Astrocyte (in vitro differentiated cells and primary cell): ENCODE measurements at regions not wholly inside any gene's neighbourhood (a gene's known extent, or its start where the extent isn't known, plus 50 kb on each side); places are given as distances from the start of the nearest gene placed in this dataset.
"Not testable (repeated sequence)": the region's sequence is repeated elsewhere in the genome, so short reads cannot be mapped to it uniquely, and the experiment has no call there.

Experiments
- DNase-seq: peaks from one replicate; pipeline ENCODE4 v3.0.0-alpha.2; 2010; ENCODE audit warnings: low read depth
- FAIRE-seq: peaks from 2 replicates; lab custom pipeline; 2011; peaks lifted over from hg19 to GRCh38; lab: Jason Lieb, UNC
- H2AFZ ChIP-seq: 2 replicates; pipeline ENCODE4 v1.6.0; 2012; ENCODE audit warnings: low read depth, low read length, inconsistent platforms
- H3K27ac ChIP-seq: 2 replicates; pipeline ENCODE4 v1.5.1; 2011; ENCODE audit warnings: low read depth, low read length, inconsistent platforms
- H3K27me3 ChIP-seq: 2 replicates; pipeline ENCODE4 v1.6.0; 2011; ENCODE audit warnings: low read length, inconsistent platforms; ENCODE audit not compliant: insufficient read depth
- H3K36me3 ChIP-seq: 2 replicates; pipeline ENCODE4 v1.5.1; 2011; ENCODE audit warnings: low read length, inconsistent platforms; ENCODE audit not compliant: insufficient read depth
- H3K4me1 ChIP-seq: 2 replicates; pipeline ENCODE4 v1.5.1; 2011; ENCODE audit warnings: low read length, inconsistent platforms; ENCODE audit not compliant: insufficient read depth
- H3K4me2 ChIP-seq: 2 replicates; pipeline ENCODE4 v1.6.0; 2012; ENCODE audit warnings: low read length, inconsistent platforms
- H3K4me3 ChIP-seq: 2 replicates; pipeline ENCODE4 v1.5.1; 2011; ENCODE audit warnings: low read depth, mild to moderate bottlenecking, low read length, inconsistent platforms; ENCODE audit not compliant: insufficient read depth
- H3K79me2 ChIP-seq: 2 replicates; pipeline ENCODE4 v1.6.0; 2012; ENCODE audit warnings: mild to moderate bottlenecking, low read length, inconsistent platforms; ENCODE audit not compliant: insufficient read depth
- H3K9ac ChIP-seq: 2 replicates; pipeline ENCODE4 v1.6.0; 2012; ENCODE audit warnings: mild to moderate bottlenecking, low read length, inconsistent platforms
- H3K9me3 ChIP-seq: 2 replicates; pipeline ENCODE4 v1.5.1; 2012; ENCODE audit warnings: low read depth, mild to moderate bottlenecking, low read length, inconsistent platforms; ENCODE audit not compliant: insufficient read depth
- H4K20me1 ChIP-seq: 2 replicates; pipeline ENCODE4 v1.6.0; 2012; ENCODE audit warnings: low read length, inconsistent platforms; ENCODE audit not compliant: insufficient read depth
- H3K27ac Mint-ChIP-seq: one replicate; pipeline ENCODE4 v1.8.0; 2021; ENCODE audit warnings: mild to moderate bottlenecking, mixed read lengths; ENCODE audit not compliant: unreplicated experiment
- H3K27me3 Mint-ChIP-seq: one replicate; pipeline ENCODE4 v1.8.0; 2021; ENCODE audit warnings: low read depth, mixed read lengths; ENCODE audit not compliant: unreplicated experiment
- H3K36me3 Mint-ChIP-seq: one replicate; pipeline ENCODE4 v1.8.0; 2021; ENCODE audit warnings: low read depth, mixed read lengths; ENCODE audit not compliant: unreplicated experiment
- H3K4me1 Mint-ChIP-seq: one replicate; pipeline ENCODE4 v1.8.0; 2021; ENCODE audit warnings: low read depth, mixed read lengths; ENCODE audit not compliant: unreplicated experiment
- H3K4me3 Mint-ChIP-seq: one replicate; pipeline ENCODE4 v1.8.0; 2021; ENCODE audit warnings: mild to moderate bottlenecking, moderate library complexity, mixed read lengths; ENCODE audit not compliant: unreplicated experiment
- H3K9me3 Mint-ChIP-seq: one replicate; pipeline ENCODE4 v1.8.0; 2021; ENCODE audit warnings: mild to moderate bottlenecking, mixed read lengths; ENCODE audit not compliant: unreplicated experiment
- CTCF ChIP-seq: IDR thresholded peaks from 2 replicates; pipeline ENCODE4 v1.5.1; 2011; ENCODE audit warnings: low read depth, mild to moderate bottlenecking, inconsistent platforms, low read length, moderate library complexity; ENCODE audit not compliant: insufficient read depth
- EZH2 ChIP-seq: IDR thresholded peaks from 2 replicates; pipeline ENCODE4 v1.6.1; 2012; ENCODE audit warnings: mild to moderate bottlenecking, low read length, inconsistent platforms; ENCODE audit not compliant: insufficient read depth

- Mint-ChIP-seq H3K27ac (no peak overlapping the region), H3K36me3 (no peaks in the 10 kb centered on the region), H3K9me3 (peaks cover 3% of the 10 kb centered on the region), H3K4me1 (no peaks in the 10 kb centered on the region), H3K4me3 (no peak overlapping the region), H3K27me3 (no peaks in the 10 kb centered on the region)
- H3K27me3 ChIP-seq: no peaks in the 10 kb centered on the region
- no peaks in the 10 kb centered on the region for H3K9me3 ChIP-seq
- H3K4me3 ChIP-seq: no peak overlapping the region
- H3K79me2 ChIP-seq: no peaks in the 10 kb centered on the region
- TF ChIP-seq CTCF (no peak), EZH2 (no peak)
- no peak overlapping the region for H3K9ac ChIP-seq
- DNase-seq: peak; percentile 10
- no peaks in the 10 kb centered on the region for H3K4me1 ChIP-seq
- H3K36me3 ChIP-seq: no peaks in the 10 kb centered on the region
- H3K4me2 ChIP-seq: no peak overlapping the region
- H2AFZ ChIP-seq: no peak overlapping the region
- no peak for FAIRE-seq
- no peaks in the 10 kb centered on the region for H4K20me1 ChIP-seq
- no peak overlapping the region for H3K27ac ChIP-seq
Observed at GRCh38 chr13:83666141-83666540, 216.1 kb downstream of the SLITRK1 start.

- H3K9ac ChIP-seq: no peak overlapping the region
- H3K27ac Mint-ChIP-seq: no peak overlapping the region
- no peaks in the 10 kb centered on the region for H3K36me3 Mint-ChIP-seq
- no peaks in the 10 kb centered on the region for H3K27me3 ChIP-seq
- H3K9me3 ChIP-seq: no peaks in the 10 kb centered on the region
- H3K4me3 ChIP-seq: no peak overlapping the region
- H3K27ac ChIP-seq: no peak overlapping the region
- no peaks in the 10 kb centered on the region for H3K9me3 Mint-ChIP-seq
- H4K20me1 ChIP-seq: no peaks in the 10 kb centered on the region
- no peaks in the 10 kb centered on the region for H3K4me1 Mint-ChIP-seq
- no peak overlapping the region for H3K4me3 Mint-ChIP-seq
- no peaks in the 10 kb centered on the region for H3K36me3 ChIP-seq
- H2AFZ ChIP-seq: no peak overlapping the region
- H3K27me3 Mint-ChIP-seq: no peaks in the 10 kb centered on the region
- DNase-seq (no peak), FAIRE-seq (no peak)
- H3K79me2 ChIP-seq: no peaks in the 10 kb centered on the region
- no peaks in the 10 kb centered on the region for H3K4me1 ChIP-seq
- TF ChIP-seq CTCF (no peak), EZH2 (no peak)
- H3K4me2 ChIP-seq: no peak overlapping the region
Observed at GRCh38 chr13:83657281-83657680, 225.0 kb downstream of the SLITRK1 start.

DNA sequence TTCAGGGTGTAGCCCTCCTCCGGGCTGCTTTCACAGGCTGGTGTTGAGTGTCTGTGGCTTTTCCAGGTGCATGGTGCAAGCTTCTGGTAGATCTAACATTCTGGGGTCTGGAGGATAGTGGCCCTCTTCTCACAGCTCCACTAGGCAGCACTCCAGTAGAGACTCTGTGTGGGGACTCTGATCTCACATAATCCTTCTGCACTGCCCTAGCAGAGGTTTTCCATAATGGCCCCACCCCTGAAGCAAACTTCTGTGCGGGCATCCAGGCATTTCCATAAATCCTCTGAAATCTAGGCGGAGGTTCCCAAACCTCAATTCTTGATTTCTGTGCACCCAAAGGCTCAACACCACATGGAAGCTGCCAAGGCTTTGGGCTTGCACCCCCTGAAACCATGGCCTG is 239.7 kb downstream of the SLITRK1 start:
- H3K9me3 ChIP-seq, H4K20me1 ChIP-seq, H3K79me2 ChIP-seq, H3K27me3 Mint-ChIP-seq, DNase-seq, H3K9ac ChIP-seq, H3K4me3 ChIP-seq, H3K36me3 ChIP-seq, H2AFZ ChIP-seq, H3K4me1 Mint-ChIP-seq, H3K4me2 ChIP-seq, H3K27ac Mint-ChIP-seq, H3K9me3 Mint-ChIP-seq, H3K4me1 ChIP-seq, H3K36me3 Mint-ChIP-seq, H3K4me3 Mint-ChIP-seq, H3K27ac ChIP-seq, FAIRE-seq, H3K27me3 ChIP-seq: not testable (repeated sequence)
